ENCODE measurements at regions not wholly inside any gene's neighbourhood (a gene's known extent, or its start where the extent isn't known, plus 50 kb on each side); places are given as distances from the start of the nearest gene placed in this dataset.

- peak; percentile 44 for DNase-seq
These were observed 54.3 kb upstream of the IKBKE start for GRCh38 chr1:206415942-206416341.

- no peak for DNase-seq
These were observed 52.3 kb upstream of the IKBKE start for GRCh38 chr1:206417774-206418614.

GRCh38 chr1:206419250-206419649 is 51.0 kb upstream of the IKBKE start:
- no peak for DNase-seq

- DNase-seq: no peak
These were observed 50.5 kb upstream of the IKBKE start for GRCh38 chr1:206419783-206420182.

- no peak for DNase-seq
These were observed 49.8 kb upstream of the IKBKE start for GRCh38 chr1:206420471-206420870.

Data from retina (tissue), 1 donor.